PFSK-1 (cell line): ENCODE measurements at regions not wholly inside any gene's neighbourhood (a gene's known extent, or its start where the extent isn't known, plus 50 kb on each side); places are given as distances from the start of the nearest gene placed in this dataset.

Experiments used
- FOXP2 ChIP-seq: optimal IDR thresholded peaks from 2 replicates; pipeline ENCODE3; 2011; ENCODE audit warnings: borderline replicate concordance, control low read depth, inconsistent platforms; ENCODE audit not compliant: insufficient read depth; ENCODE audit errors: extremely low read length, extremely low read depth
- POLR2AphosphoS5 ChIP-seq: IDR thresholded peaks from 2 replicates; pipeline ENCODE4 v1.6.1; 2012; ENCODE audit warnings: low read depth, mild to moderate bottlenecking, control low read depth, low read length, moderate library complexity
- REST ChIP-seq, 2 experiments: IDR thresholded peaks; 2 replicates each; pipeline versions ENCODE4 v1.6.1 to v1.8.0; 2011 to 2012; ENCODE audit warnings: low read depth in 2 of 2, low read length in 2 of 2, control low read depth in 1 of 2, inconsistent platforms in 1 of 2, mild to moderate bottlenecking in 1 of 2, moderate library complexity in 1 of 2; ENCODE audit not compliant: insufficient read depth in 1 of 2
- SIN3A ChIP-seq: IDR thresholded peaks from 2 replicates; pipeline ENCODE4 v1.6.1; 2012; ENCODE audit warnings: mild to moderate bottlenecking, low read length, moderate library complexity, borderline replicate concordance; ENCODE audit not compliant: insufficient read depth
- TAF1 ChIP-seq: IDR thresholded peaks from 2 replicates; pipeline ENCODE4 v1.6.1; 2012; ENCODE audit warnings: low read length, control low read depth, borderline replicate concordance; ENCODE audit not compliant: insufficient read depth

GRCh38 chrX:150217609-150218008 lies 145.5 kb upstream of the MAMLD1 start:
- TF ChIP-seq SIN3A (no peak), TAF1 (no peak), FOXP2 (no peak), REST (IDR thresholded peaks at IDR 0.05; ENCODE audit: insufficient read depth in 1 of 2, low read depth in 2 of 2, low read length in 2 of 2) (no peak), POLR2AphosphoS5 (no peak)

GRCh38 chrX:150219374-150220185 lies 143.5 kb upstream of the MAMLD1 start:
- TF ChIP-seq POLR2AphosphoS5 = no peak
- peak; percentile 8 for TF ChIP-seq FOXP2
- TF ChIP-seq SIN3A = no peak

GRCh38 chrX:150223176-150224015 lies 139.7 kb upstream of the MAMLD1 start:
- TF ChIP-seq TAF1 (no peak), FOXP2 (no peak), SIN3A (no peak), POLR2AphosphoS5 (no peak), REST (IDR thresholded peaks at IDR 0.05; ENCODE audit: insufficient read depth in 1 of 2, low read depth in 2 of 2, low read length in 2 of 2) (no peak)

- TF ChIP-seq POLR2AphosphoS5 (no peak), SIN3A (no peak), TAF1 (no peak), FOXP2 (no peak), REST (IDR thresholded peaks at IDR 0.05; ENCODE audit: insufficient read depth in 1 of 2, low read depth in 2 of 2, low read length in 2 of 2) (no peak)
These were observed 138.4 kb upstream of the MAMLD1 start for GRCh38 chrX:150224676-150225075.

GRCh38 chrX:150225266-150225665 lies 137.9 kb upstream of the MAMLD1 start:
- no peak for TF ChIP-seq POLR2AphosphoS5
- TF ChIP-seq REST (IDR thresholded peaks at IDR 0.05; ENCODE audit: insufficient read depth in 1 of 2, low read depth in 2 of 2, low read length in 2 of 2) = no peak
- TF ChIP-seq FOXP2 = no peak
- no peak for TF ChIP-seq SIN3A
- no peak for TF ChIP-seq TAF1
